ENCODE measurements at regions not wholly inside any gene's neighbourhood (a gene's known extent, or its start where the extent isn't known, plus 50 kb on each side); places are given as distances from the start of the nearest gene placed in this dataset.

- Histone ChIP-seq H3K27ac (ENCODE audit: extremely low read depth, low read depth, low read length) (no peak overlapping the region), H3K4me1 (ENCODE audit: control insufficient read depth, insufficient read depth, low read length) (no peaks in the 10 kb centered on the region), H3K4me3 (ENCODE audit: low read depth, low read length) (no peak overlapping the region), H3K9me3 (ENCODE audit: control insufficient read depth, insufficient read depth, low read depth, low read length) (no peaks in the 10 kb centered on the region), H3K36me3 (ENCODE audit: control insufficient read depth in 2 of 2, insufficient read depth in 1 of 2, low read length in 2 of 2) (no peaks in the 10 kb centered on the region)
- no peak for TF ChIP-seq ZBTB21 (tag by site-specific recombination; IDR thresholded peaks at IDR 0.05)
- TF ChIP-seq ZNF48 (tag by site-specific recombination; IDR thresholded peaks at IDR 0.05), result no peak
- no peak for TF ChIP-seq ZBTB20 (tag by site-specific recombination; IDR thresholded peaks at IDR 0.05)
- TF ChIP-seq ZNF266 (tag by site-specific recombination; IDR thresholded peaks at IDR 0.05; ENCODE audit: low read depth), result no peak
- no peak for TF ChIP-seq PRDM10 (tag by site-specific recombination; IDR thresholded peaks at IDR 0.05)
- TF ChIP-seq ZNF473 (tag by site-specific recombination; IDR thresholded peaks at IDR 0.05), result no peak
- no peak for TF ChIP-seq ZBTB48 (tag by site-specific recombination; IDR thresholded peaks at IDR 0.05)
- TF ChIP-seq ZNF155 (tag by site-specific recombination; IDR thresholded peaks at IDR 0.05), result no peak
- no peak for TF ChIP-seq ELK4 (IDR thresholded peaks at IDR 0.05; ENCODE audit: borderline replicate concordance, low read depth, low read length)
- no peak for TF ChIP-seq ZNF549 (tag by site-specific recombination; IDR thresholded peaks at IDR 0.05)
- no peak for TF ChIP-seq ZBTB49 (tag by site-specific recombination; IDR thresholded peaks at IDR 0.05; ENCODE audit: low read depth)
- TF ChIP-seq ZNF366 (tag by site-specific recombination; conservative IDR thresholded peaks at IDR 0.05), result no peak
- TF ChIP-seq ZSCAN4 (tag by site-specific recombination; IDR thresholded peaks at IDR 0.05), result no peak
- no peak for TF ChIP-seq CTCF (tag by site-specific recombination; IDR thresholded peaks at IDR 0.05)
- TF ChIP-seq ZSCAN18 (tag by site-specific recombination; IDR thresholded peaks at IDR 0.05), result no peak
- ChIA-PET POLR2A (no interaction called here), CTCF (no interaction called here)
Observed at GRCh38 chr14:48304729-48305128, 629.3 kb upstream of the MDGA2 start.
